Pancreas (tissue), 10 donors: ENCODE measurements at regions not wholly inside any gene's neighbourhood (a gene's known extent, or its start where the extent isn't known, plus 50 kb on each side); places are given as distances from the start of the nearest gene placed in this dataset.

Experiments
- ATAC-seq, 4 donors: fragments of 200-7000 bp; cut with Tn5 transposase; one replicate each; pipeline versions ENCODE4 v1.8.0 to v1.9.1; 2020; ENCODE audit warnings: mild to moderate bottlenecking in 4 of 4, moderate library complexity in 4 of 4
- DNase-seq, 6 donors: peaks; one replicate each; pipeline ENCODE4 v3.0.0-alpha.2; 2020
- FAIRE-seq: peaks from 2 replicates; lab custom pipeline; 2012; peaks lifted over from hg19 to GRCh38; lab: Jason Lieb, UNC
- H3K27ac ChIP-seq, 4 donors: fragments of 200-600 bp; sonication (generic); 1 replicate in 3 of 4; 2 replicates in 1 of 4; pipeline versions ENCODE4 v1.5.0 to v1.8.0; 2020
- H3K27me3 ChIP-seq, 4 donors: fragments of 200-600 bp; one replicate each; pipeline ENCODE4 v1.8.0; 2021
- H3K36me3 ChIP-seq, 3 donors: fragments of 200-600 bp; sonication (generic) in 1 of 3; one replicate each; pipeline versions ENCODE4 v1.5.0 to v1.8.0; 2020 to 2021
- H3K4me1 ChIP-seq, 3 donors: fragments of 200-600 bp; one replicate each; pipeline ENCODE4 v1.8.0; 2021
- H3K4me3 ChIP-seq, 4 donors: fragments of 200-600 bp; sonication (generic) in 2 of 4; one replicate each; pipeline versions ENCODE4 v1.5.0 to v1.8.0; 2020 to 2021
- H3K9me3 ChIP-seq, 4 donors: fragments of 200-600 bp; one replicate each; pipeline ENCODE4 v1.8.0; 2021
- WGBS, 2 donors: extraction: QIAGEN DNeasy Blood & Tissue Kit; methylation state at CpG; one replicate each; pipeline ENCODE4 v1.1.7; 2013; 5-methylcytosine and 5-hydroxymethylcytosine counted together
- intact Hi-C, 3 donors: fragments of 100-400 bp; cut with DNase I; formaldehyde crosslinking; loops; one replicate each; pipeline versions ENCODE4 v1.11.1 to v1.14.2; 2022
- TF ChIP-seq, protein P1 (sequence below), 4 donors: fragments of 200-600 bp; sonication (generic) in 3 of 4; IDR thresholded peaks; one replicate each; pipeline versions ENCODE4 v1.5.0 to v1.8.0; 2021; ENCODE audit warnings: antibody characterized with exemption in 4 of 4
- donor health status: healthy with polysubstance abuse.
- donor health status: DM: no; HTN: no; CAD: no; lungs with moderate emphysema.
- donor health status: DM: no; HTN: no; CAD: no.
- donor health status: control.
- donor health status: control.
- donor health status: Bipolar disorder and iron deficiency.
- donor health status: DM: yes; HTN: yes; CAD: no.
- donor health status: DM: no; HTN: no; CAD: no.
- donor health status: DM: no; HTN: no; CAD: no.
- donor health status: DM: yes; HTN: yes; CAD: no.

DNA sequence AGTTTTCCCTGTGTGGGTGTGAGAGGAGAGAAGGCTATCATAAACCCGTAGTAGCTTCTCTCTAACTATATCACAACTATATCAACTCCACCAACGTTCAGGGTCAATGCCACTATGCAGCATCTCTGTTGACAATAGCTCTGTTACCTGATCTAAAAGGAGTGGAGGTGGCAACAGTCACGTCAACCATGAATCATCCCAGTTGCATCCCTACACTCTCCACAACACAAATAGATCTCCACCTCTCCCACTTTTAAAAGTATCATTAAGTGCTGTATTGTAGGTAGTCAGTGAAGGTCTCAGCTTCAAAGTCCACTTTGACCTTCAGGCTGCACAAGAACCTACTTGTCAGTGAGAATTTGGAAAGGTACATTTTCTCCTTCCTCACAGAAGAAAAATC is 600.5 kb upstream of the GRIA3 start:
- Histone ChIP-seq H3K36me3 (no peaks in the 10 kb centered on the region), H3K4me3 (no peak overlapping the region), H3K9me3 (no peaks in the 10 kb centered on the region), H3K4me1 (no peaks in the 10 kb centered on the region), H3K27me3 (no peaks in the 10 kb centered on the region), H3K27ac (no peak overlapping the region)
- TF ChIP-seq, protein P1, sequence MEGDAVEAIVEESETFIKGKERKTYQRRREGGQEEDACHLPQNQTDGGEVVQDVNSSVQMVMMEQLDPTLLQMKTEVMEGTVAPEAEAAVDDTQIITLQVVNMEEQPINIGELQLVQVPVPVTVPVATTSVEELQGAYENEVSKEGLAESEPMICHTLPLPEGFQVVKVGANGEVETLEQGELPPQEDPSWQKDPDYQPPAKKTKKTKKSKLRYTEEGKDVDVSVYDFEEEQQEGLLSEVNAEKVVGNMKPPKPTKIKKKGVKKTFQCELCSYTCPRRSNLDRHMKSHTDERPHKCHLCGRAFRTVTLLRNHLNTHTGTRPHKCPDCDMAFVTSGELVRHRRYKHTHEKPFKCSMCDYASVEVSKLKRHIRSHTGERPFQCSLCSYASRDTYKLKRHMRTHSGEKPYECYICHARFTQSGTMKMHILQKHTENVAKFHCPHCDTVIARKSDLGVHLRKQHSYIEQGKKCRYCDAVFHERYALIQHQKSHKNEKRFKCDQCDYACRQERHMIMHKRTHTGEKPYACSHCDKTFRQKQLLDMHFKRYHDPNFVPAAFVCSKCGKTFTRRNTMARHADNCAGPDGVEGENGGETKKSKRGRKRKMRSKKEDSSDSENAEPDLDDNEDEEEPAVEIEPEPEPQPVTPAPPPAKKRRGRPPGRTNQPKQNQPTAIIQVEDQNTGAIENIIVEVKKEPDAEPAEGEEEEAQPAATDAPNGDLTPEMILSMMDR (IDR thresholded peaks at IDR 0.05), result no peak
- intact Hi-C loops, result no loop called here
- ATAC-seq, result no peak
- no peak for FAIRE-seq
- 24 to 38% methylated on average over 3 of the region's 3 CpGs for WGBS, 2 donors
- DNase-seq, result no peak

DNA sequence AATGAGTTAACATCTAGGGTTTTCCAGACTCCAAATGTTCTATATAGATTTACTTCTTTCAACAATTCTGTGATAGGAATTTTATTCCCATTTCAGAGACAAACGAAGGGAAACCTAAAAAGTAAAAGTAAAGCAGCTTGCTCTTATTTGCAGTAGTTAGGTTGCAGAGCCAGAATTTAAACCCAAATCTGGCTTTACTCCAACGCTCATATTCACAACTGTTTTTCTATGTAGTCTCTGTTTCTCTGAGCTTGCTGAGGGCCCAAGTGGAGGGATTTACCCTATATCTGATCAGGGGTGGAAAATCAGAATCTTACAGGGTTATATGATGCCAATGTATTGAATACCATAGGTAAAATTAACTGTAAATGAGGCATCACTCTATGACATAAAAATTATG is 599.1 kb upstream of the GRIA3 start:
- intact Hi-C loops, result no loop called here
- DNase-seq, result no peak

DNA sequence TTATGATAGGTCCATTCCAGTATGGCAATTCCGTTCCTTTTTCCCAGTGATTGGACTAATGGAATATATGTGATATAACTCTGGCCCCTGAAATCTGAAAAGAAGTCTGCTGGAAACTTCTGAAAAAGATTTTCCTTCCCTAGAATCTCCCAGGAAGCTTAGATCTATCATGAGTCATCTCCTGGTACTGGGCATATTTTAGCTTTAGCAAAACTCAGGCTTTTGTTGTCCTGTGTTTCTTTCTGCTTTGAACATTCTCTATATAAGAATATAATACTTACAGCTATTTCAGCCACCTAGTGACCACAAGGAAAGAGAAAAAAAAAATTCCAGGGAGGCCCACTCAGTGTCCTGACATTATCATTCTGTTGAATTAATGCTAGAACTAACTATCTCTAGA is 597.2 kb upstream of the GRIA3 start:
- H3K27ac ChIP-seq, result no peak overlapping the region
- no peak for FAIRE-seq
- no peak for ATAC-seq
- DNase-seq, result no peak
- no peaks in the 10 kb centered on the region for H3K9me3 ChIP-seq
- H3K27me3 ChIP-seq, result no peaks in the 10 kb centered on the region
- WGBS, 2 donors, result 57 to 70% methylated on average over 1 of the region's 1 CpG
- H3K4me3 ChIP-seq, result no peak overlapping the region
- H3K4me1 ChIP-seq, result no peaks in the 10 kb centered on the region
- H3K36me3 ChIP-seq, result no peaks in the 10 kb centered on the region
- TF ChIP-seq, protein P1 (IDR thresholded peaks at IDR 0.05), result no peak
- intact Hi-C loops, result no loop called here

More for the DNA sequence above, 599.1 kb upstream of the GRIA3 start:
- Histone ChIP-seq H3K4me3 (no peak overlapping the region), H3K36me3 (no peaks in the 10 kb centered on the region), H3K4me1 (no peaks in the 10 kb centered on the region), H3K27me3 (no peaks in the 10 kb centered on the region), H3K27ac (no peak overlapping the region), H3K9me3 (no peaks in the 10 kb centered on the region)
- FAIRE-seq, result no peak
- TF ChIP-seq, protein P1 (IDR thresholded peaks at IDR 0.05), result no peak
- WGBS, 2 donors, result 20 to 23% methylated on average over 2 of the region's 2 CpGs
- ATAC-seq, result no peak

DNA sequence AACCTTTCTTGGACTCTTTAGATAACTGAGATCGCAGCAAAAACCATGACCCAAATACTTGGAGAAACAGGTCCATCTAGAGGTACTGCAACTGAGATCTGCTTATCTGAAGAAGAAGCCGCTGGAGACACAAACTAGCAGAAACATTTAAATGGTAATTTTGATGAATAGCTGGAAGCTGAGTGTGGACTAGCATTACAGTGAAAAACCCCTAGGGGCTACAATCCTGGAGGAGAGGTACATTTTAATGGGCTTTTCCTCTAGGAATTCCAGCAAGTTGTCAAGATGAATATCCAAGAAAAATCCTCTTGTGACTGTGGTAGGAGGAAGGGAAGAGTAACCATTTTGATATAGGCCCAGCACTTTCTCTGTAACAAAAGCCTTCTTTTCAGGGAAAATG is 592.5 kb upstream of the GRIA3 start:
- TF ChIP-seq, protein P1 (IDR thresholded peaks at IDR 0.05), result no peak
- Histone ChIP-seq H3K4me1 (no peaks in the 10 kb centered on the region), H3K4me3 (no peak overlapping the region), H3K9me3 (no peaks in the 10 kb centered on the region), H3K27me3 (no peaks in the 10 kb centered on the region), H3K27ac (no peak overlapping the region), H3K36me3 (no peaks in the 10 kb centered on the region)
- WGBS, 2 donors, result 54 to 65% methylated on average over 2 of the region's 2 CpGs
- intact Hi-C loops, result no loop called here
- ATAC-seq (no peak), FAIRE-seq (no peak), DNase-seq (no peak)

DNA sequence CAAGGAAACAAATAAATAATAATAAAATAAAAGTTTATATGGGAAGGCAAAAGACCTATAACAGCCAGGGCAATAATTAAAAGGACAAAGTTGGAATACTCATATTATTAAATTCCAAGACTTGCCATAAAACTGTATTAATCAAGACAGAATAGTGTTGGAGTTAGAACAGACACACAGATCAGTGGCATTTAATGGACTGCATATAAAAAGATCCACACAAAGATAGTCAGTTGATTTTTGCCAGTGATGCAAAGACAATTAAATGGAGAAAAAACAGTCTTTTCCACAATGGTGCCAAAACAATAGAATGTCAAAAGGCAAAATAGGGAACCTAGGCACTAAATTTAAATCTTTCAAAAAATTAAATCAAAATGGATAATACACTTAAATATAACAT is 587.1 kb upstream of the GRIA3 start:
- no peak for ATAC-seq
- intact Hi-C loops, result no loop called here
- DNase-seq, result no peak
- Histone ChIP-seq H3K4me1 (no peaks in the 10 kb centered on the region), H3K4me3 (no peak overlapping the region), H3K27me3 (no peaks in the 10 kb centered on the region), H3K9me3 (no peaks in the 10 kb centered on the region), H3K27ac (no peak overlapping the region), H3K36me3 (no peaks in the 10 kb centered on the region)
- FAIRE-seq, result no peak
- TF ChIP-seq, protein P1 (IDR thresholded peaks at IDR 0.05), result no peak
